ENCODE measurements at regions not wholly inside any gene's neighbourhood (a gene's known extent, or its start where the extent isn't known, plus 50 kb on each side); places are given as distances from the start of the nearest gene placed in this dataset.

- TF ChIP-seq ZBTB33 (IDR thresholded peaks at IDR 0.05): no peak
- no peak for TF ChIP-seq CTCF (IDR thresholded peaks at IDR 0.05; ENCODE audit: low read depth, low read length, missing input control)
- no peak for TF ChIP-seq YY1 (IDR thresholded peaks at IDR 0.05)
- TF ChIP-seq ATF3 (IDR thresholded peaks at IDR 0.05): no peak
- TF ChIP-seq RAD21 (IDR thresholded peaks at IDR 0.05): no peak
- no peak for TF ChIP-seq MAX (IDR thresholded peaks at IDR 0.05)
- TF ChIP-seq REST (IDR thresholded peaks at IDR 0.05): no peak
- TF ChIP-seq NR2F2 (IDR thresholded peaks at IDR 0.05): no peak
- TF ChIP-seq JUND (IDR thresholded peaks at IDR 0.05): no peak
- no peak for TF ChIP-seq TAF1 (conservative IDR thresholded peaks at IDR 0.05)
- TF ChIP-seq GABPA (IDR thresholded peaks at IDR 0.05 in 1 of 2, conservative IDR thresholded peaks at IDR 0.05 in 1 of 2): no peak
- TF ChIP-seq SP1 (IDR thresholded peaks at IDR 0.05): no peak
- TF ChIP-seq EGR1 (IDR thresholded peaks at IDR 0.05; ENCODE audit: low read depth in 2 of 2): no peak
- no peak for TF ChIP-seq FOXA1 (IDR thresholded peaks at IDR 0.05)
Measured at GRCh38 chr6:90730151-90730673, 143.3 kb upstream of the MAP3K7 start.

Measured in liver (tissue), 3 donors.